22Rv1 (cell line): ENCODE measurements at regions not wholly inside any gene's neighbourhood (a gene's known extent, or its start where the extent isn't known, plus 50 kb on each side); places are given as distances from the start of the nearest gene placed in this dataset.
A peak's percentile ranks its signal among the peaks of the same experiment; 100 is the strongest.

Experiments
- H3K27ac ChIP-seq: fragments of 450-650 bp; 2 replicates; pipeline ENCODE4 v1.5.1; 2017
- CTCF ChIP-seq: fragments of 450-650 bp; IDR thresholded peaks from 2 replicates; pipeline ENCODE4 v1.5.1; 2017; ENCODE audit warnings: mild to moderate bottlenecking
- ZFX ChIP-seq: fragments of 450-650 bp; IDR thresholded peaks from 2 replicates; pipeline ENCODE4 v1.6.1; 2017; ENCODE audit warnings: antibody characterized with exemption, borderline replicate concordance

- TF ChIP-seq ZFX (no peak), CTCF (no peak)
These were observed 79.0 kb downstream of the ARL6IP4 start for GRCh38 chr12:123059500-123059899.

GRCh38 chr12:123058980-123059379 is 78.5 kb downstream of the ARL6IP4 start:
- no peak for TF ChIP-seq CTCF
- no peak for TF ChIP-seq ZFX
- 0 out of 2 replicates have a peak overlapping the region, but pooled peaks have one; percentile 5 for H3K27ac ChIP-seq

More at GRCh38 chr12:123059500-123059899, 79.0 kb downstream of the ARL6IP4 start:
- H3K27ac ChIP-seq, result 0 out of 2 replicates have a peak overlapping the region, but pooled peaks have one; percentile 5

DNA sequence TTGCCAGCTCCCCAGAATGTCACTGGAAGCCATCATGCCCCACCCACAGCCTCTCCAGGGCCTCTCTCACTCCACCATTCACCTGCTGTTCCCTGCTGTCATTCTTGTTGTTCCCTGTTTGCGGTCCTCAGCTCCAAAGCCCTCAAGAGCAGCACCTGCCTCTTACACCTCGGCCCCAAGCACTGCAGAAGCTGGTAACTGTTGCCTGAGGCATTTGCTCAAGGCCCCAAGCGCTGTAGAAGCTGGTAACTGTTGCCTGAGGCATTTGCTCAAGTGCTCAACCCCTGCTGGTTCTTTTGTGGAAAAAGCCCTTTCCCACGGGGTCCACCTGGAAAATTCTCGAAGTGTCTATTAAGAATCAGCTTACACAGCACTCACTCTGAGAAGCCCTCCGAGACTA is 78.0 kb downstream of the ARL6IP4 start:
- TF ChIP-seq ZFX (no peak), CTCF (no peak)
- H3K27ac ChIP-seq, result no peak overlapping the region

DNA sequence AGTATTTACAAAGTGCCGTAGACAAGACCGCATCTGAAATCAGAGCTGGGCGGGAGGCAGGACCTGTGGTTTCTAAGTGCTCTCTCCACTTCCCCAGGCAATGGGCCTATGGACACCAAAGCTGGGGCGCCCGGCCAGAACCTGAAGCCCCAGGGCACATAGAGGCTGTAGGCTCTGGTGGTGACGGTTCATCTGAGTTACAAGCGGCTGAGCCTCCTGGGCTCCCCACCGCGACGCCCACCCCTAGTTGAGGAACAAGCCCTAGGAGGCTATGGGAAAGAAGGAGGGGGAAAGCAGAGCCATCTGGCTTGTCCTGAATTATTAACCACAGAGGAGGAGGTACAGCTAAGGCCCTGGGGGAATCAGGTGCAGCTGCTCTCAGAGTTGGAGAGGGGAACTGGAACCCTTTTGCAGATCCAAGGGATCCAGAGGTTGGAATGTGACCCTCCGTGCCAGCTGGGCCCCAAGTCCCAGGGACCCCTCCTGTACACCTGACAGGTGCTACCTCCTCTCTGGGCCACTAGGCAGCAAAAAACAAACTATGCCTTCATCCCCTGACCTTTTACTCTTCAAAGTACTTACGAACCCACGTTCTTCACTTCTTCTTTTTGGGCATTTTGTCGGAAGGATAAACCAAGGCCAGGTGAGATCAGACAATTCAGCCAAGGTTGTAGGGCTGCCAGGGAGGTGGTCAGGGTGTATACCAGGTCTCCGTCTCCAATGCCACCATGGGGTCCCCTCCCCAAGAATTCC is 77.2 kb downstream of the ARL6IP4 start:
- no peak overlapping the region for H3K27ac ChIP-seq
- no peak for TF ChIP-seq ZFX
- no peak for TF ChIP-seq CTCF

DNA sequence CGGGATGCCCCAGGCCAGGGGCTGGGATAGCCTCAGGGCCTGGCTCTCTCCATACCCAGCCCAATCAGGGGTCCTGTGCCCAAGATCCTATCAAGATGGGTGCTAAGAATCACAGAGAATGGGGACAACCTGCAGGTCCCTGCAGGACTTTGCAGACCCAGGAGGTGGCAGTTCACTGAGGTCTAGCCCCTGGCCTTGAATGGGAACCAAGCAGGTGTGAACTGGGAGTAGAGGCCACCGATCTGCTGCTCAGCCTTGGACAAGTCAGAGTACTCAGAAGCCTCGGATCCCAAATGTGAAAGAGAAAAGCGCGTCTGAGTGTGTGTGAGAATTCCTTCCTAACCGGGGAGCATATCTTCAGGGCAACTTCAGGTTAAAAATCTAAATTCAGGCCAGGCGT is 76.2 kb downstream of the ARL6IP4 start:
- TF ChIP-seq ZFX (no peak), CTCF (no peak)
- peak overlapping the region; percentile 75 for H3K27ac ChIP-seq

DNA sequence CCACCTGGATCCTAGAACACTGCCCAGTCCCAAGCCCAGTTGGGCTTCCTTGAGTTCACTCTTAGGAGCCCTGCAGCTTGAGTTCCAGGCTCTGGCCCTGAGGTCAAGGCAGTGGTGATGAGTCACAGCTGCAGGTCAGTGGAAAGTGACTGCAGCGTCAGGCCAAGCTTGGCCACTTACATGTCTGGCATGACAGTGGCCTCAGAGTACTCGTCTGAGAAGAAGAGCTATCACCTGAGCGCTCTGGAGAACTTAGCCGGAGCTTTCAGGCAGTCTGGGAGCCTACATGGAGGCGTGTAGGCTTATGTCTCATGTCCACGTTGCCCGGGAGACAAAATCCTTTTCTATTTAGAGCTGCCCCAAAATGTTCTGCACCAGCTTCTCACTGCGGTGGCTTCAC is 75.6 kb downstream of the ARL6IP4 start:
- H3K27ac ChIP-seq, result peak overlapping the region; percentile 75
- TF ChIP-seq CTCF, result no peak
- no peak for TF ChIP-seq ZFX

- H3K27ac ChIP-seq, result peak overlapping the region; percentile 75
- no peak for TF ChIP-seq ZFX
- TF ChIP-seq CTCF, result no peak
These were observed 74.8 kb downstream of the ARL6IP4 start for GRCh38 chr12:123055281-123055766.
